ENCODE measurements at regions not wholly inside any gene's neighbourhood (a gene's known extent, or its start where the extent isn't known, plus 50 kb on each side); places are given as distances from the start of the nearest gene placed in this dataset.

- Mint-ChIP-seq H3K9me3 (no peaks in the 10 kb centered on the region), H3K36me3 (peaks cover 4% of the 10 kb centered on the region), H3K27ac (peak overlapping the region; percentile 83), H3K4me3 (peak overlapping the region; percentile 84), H3K4me1 (ENCODE audit: unreplicated experiment) (peaks cover 58% of the 10 kb centered on the region), H3K27me3 (no peaks in the 10 kb centered on the region)
- DNase-seq (ENCODE audit: extremely low spot score, unreplicated experiment): no peak
- TF ChIP-seq, protein P1, sequence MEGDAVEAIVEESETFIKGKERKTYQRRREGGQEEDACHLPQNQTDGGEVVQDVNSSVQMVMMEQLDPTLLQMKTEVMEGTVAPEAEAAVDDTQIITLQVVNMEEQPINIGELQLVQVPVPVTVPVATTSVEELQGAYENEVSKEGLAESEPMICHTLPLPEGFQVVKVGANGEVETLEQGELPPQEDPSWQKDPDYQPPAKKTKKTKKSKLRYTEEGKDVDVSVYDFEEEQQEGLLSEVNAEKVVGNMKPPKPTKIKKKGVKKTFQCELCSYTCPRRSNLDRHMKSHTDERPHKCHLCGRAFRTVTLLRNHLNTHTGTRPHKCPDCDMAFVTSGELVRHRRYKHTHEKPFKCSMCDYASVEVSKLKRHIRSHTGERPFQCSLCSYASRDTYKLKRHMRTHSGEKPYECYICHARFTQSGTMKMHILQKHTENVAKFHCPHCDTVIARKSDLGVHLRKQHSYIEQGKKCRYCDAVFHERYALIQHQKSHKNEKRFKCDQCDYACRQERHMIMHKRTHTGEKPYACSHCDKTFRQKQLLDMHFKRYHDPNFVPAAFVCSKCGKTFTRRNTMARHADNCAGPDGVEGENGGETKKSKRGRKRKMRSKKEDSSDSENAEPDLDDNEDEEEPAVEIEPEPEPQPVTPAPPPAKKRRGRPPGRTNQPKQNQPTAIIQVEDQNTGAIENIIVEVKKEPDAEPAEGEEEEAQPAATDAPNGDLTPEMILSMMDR (conservative IDR thresholded peaks at IDR 0.05): no peak
Measured at GRCh38 chr17:77371888-77372443, 231.2 kb downstream of the SEC14L1 start.

DNA sequence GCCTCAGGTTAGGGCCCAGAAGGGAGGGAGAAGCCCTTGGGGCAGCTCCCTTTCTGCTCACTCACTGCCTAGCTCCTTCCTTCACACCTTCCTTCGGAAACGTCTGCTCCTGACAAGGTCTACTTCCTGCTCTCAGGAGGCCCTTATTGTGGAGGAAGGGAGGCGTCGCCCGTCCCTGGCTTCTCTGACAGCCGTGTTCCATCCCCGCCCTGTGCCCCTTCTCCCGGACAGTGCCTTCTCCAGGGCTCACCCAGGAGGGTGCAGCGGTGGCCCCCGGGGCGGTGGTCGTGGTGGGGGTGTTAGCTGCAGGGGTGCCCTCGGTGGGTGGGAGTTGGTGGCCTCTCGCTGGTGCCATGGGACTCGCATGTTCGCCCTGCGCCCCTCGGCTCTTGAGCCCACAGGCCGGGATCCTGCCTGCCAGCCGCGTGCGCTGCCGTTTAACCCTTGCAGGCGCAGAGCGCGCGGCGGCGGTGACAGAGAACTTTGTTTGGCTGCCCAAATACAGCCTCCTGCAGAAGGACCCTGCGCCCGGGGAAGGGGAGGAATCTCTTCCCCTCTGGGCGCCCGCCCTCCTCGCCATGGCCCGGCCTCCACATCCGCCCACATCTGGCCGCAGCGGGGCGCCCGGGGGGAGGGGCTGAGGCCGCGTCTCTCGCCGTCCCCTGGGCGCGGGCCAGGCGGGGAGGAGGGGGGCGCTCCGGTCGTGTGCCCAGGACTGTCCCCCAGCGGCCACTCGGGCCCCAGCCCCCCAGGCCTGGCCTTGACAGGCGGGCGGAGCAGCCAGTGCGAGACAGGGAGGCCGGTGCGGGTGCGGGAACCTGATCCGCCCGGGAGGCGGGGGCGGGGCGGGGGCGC, 231.9 kb downstream of the SEC14L1 start:
- H3K36me3 Mint-ChIP-seq: peaks cover 4% of the 10 kb centered on the region
- no peaks in the 10 kb centered on the region for H3K9me3 Mint-ChIP-seq
- TF ChIP-seq, protein P1 (conservative IDR thresholded peaks at IDR 0.05): no peak
- peak overlapping the region; percentile 83 for H3K27ac Mint-ChIP-seq
- H3K27me3 Mint-ChIP-seq: no peaks in the 10 kb centered on the region
- H3K4me1 Mint-ChIP-seq (ENCODE audit: unreplicated experiment): peaks cover 58% of the 10 kb centered on the region
- peak; percentile 90 for DNase-seq (ENCODE audit: extremely low spot score, unreplicated experiment)
- peak overlapping the region; percentile 84 for H3K4me3 Mint-ChIP-seq

DNA sequence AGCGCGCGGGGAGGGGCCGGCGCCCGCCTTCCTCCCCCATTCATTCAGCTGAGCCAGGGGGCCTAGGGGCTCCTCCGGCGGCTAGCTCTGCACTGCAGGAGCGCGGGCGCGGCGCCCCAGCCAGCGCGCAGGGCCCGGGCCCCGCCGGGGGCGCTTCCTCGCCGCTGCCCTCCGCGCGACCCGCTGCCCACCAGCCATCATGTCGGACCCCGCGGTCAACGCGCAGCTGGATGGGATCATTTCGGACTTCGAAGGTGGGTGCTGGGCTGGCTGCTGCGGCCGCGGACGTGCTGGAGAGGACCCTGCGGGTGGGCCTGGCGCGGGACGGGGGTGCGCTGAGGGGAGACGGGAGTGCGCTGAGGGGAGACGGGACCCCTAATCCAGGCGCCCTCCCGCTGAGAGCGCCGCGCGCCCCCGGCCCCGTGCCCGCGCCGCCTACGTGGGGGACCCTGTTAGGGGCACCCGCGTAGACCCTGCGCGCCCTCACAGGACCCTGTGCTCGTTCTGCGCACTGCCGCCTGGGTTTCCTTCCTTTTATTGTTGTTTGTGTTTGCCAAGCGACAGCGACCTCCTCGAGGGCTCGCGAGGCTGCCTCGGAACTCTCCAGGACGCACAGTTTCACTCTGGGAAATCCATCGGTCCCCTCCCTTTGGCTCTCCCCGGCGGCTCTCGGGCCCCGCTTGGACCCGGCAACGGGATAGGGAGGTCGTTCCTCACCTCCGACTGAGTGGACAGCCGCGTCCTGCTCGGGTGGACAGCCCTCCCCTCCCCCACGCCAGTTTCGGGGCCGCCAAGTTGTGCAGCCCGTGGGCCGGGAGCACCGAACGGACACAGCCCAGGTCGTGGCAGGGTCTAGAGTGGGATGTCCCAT, 232.8 kb downstream of the SEC14L1 start:
- no peaks in the 10 kb centered on the region for H3K27me3 Mint-ChIP-seq
- TF ChIP-seq, protein P1 (conservative IDR thresholded peaks at IDR 0.05): peak; percentile 25
- peak overlapping the region; percentile 97 for H3K27ac Mint-ChIP-seq
- peaks cover 62% of the 10 kb centered on the region for H3K4me1 Mint-ChIP-seq (ENCODE audit: unreplicated experiment)
- DNase-seq (ENCODE audit: extremely low spot score, unreplicated experiment): no peak
- H3K9me3 Mint-ChIP-seq: no peaks in the 10 kb centered on the region
- no peaks in the 10 kb centered on the region for H3K36me3 Mint-ChIP-seq
- peak overlapping the region; percentile 100 for H3K4me3 Mint-ChIP-seq

DNA sequence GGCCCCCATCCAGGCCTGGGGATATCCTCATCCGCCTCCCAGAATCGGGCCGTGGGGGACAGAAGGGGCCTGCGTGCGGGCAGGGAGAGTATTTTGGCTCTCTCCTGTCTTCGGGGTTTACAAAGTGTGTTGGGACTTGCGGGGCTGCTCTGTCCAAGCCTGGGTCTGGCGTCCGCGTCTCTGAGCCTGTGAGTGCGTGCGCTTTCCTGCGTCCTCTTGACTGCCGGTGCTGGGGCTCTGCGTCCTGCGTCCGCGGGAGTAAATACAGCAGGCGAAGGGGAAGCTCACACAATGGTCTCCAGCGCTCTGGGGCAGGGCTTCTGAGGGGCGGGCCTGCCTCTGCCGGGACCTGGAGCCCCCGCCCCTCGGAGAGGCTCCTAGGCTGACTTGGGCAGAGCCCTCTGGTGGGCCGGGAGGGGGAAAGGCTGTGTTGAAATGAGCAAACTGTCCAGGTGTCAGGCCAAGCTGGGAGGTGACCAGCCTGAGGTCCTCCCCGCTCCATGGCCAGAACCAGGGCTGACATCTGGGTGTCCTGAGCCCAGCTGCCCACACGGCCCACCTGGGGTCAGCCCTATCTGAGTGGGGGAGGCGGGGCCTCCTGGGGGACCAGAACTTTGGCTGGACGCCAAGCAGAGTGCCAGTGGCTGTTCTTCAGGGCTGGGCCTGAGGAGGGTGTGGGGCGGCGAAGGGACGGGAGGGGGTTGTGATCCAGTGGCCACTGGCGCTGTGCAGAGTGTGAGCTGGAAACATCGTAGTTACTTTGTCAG, 233.6 kb downstream of the SEC14L1 start:
- peaks cover 62% of the 10 kb centered on the region for H3K4me1 Mint-ChIP-seq (ENCODE audit: unreplicated experiment)
- H3K36me3 Mint-ChIP-seq: no peaks in the 10 kb centered on the region
- DNase-seq (ENCODE audit: extremely low spot score, unreplicated experiment): peak; percentile 88
- TF ChIP-seq, protein P1 (conservative IDR thresholded peaks at IDR 0.05): peak; percentile 62
- no peaks in the 10 kb centered on the region for H3K9me3 Mint-ChIP-seq
- peak overlapping the region; percentile 97 for H3K27ac Mint-ChIP-seq
- H3K27me3 Mint-ChIP-seq: no peaks in the 10 kb centered on the region
- H3K4me3 Mint-ChIP-seq: peak overlapping the region; percentile 100
